Right lobe of liver (tissue), 4 donors: ENCODE measurements at regions not wholly inside any gene's neighbourhood (a gene's known extent, or its start where the extent isn't known, plus 50 kb on each side); places are given as distances from the start of the nearest gene placed in this dataset.

Source experiments
- CTCF ChIP-seq, 4 donors: fragments of 200-600 bp in 3 of 4; fragments of 450-650 bp in 1 of 4; IDR thresholded peaks; one replicate each; pipeline versions ENCODE4 v1.5.1 to v1.8.0; 2016 to 2022; ENCODE audit warnings: antibody characterized with exemption in 4 of 4, mild to moderate bottlenecking in 2 of 4
- POLR2A ChIP-seq: fragments of 450-650 bp; IDR thresholded peaks from one replicate; pipeline ENCODE4 v1.6.1; 2017; ENCODE audit warnings: antibody characterized with exemption, mild to moderate bottlenecking
- donor health status: DM: no; HTN: no; CAD: no.
- donor health status: DM: no; HTN: no; CAD: no.
- donor health status: DM: no; HTN: yes; CAD: no.

- no peak for TF ChIP-seq CTCF (IDR thresholded peaks at IDR 0.05)
- no peak for TF ChIP-seq POLR2A
Measured at GRCh38 chr1:47576758-47577115, 138.9 kb downstream of the FOXD2 start.
